ENCODE measurements at regions not wholly inside any gene's neighbourhood (a gene's known extent, or its start where the extent isn't known, plus 50 kb on each side); places are given as distances from the start of the nearest gene placed in this dataset.

DNA sequence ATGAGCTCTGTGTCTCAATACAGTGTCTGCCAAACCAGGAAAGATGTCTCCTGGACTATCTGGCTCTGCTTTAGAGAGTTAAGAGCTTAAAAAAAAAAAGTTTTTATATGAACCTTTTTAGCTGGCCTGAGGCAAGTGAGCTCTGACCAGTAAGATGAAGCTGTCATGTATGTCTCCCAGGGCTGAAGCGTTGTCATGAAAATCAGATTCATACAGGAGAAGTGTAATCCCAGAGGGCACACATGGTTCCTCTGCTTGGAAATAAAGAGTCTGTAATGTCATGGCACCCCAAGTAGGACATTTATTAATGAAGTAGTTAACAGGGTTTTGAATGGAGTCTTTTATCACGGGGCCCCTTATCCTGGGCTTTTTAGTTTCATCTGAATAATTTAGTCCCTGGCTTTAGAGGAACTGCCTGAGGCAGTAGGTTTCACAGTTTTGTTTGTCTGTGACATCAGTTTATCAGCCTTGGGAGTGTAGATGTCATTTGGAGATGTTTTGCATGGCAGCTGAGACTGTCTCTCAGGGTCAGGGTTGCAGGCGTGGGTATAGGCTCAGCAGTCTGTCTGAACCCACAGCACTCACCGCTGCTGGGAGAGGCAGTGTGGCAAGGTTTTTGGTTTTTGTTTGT is 223.3 kb downstream of the DIRAS2 start:
- DNase-seq (ENCODE audit: low spot score) = no peak

DNA sequence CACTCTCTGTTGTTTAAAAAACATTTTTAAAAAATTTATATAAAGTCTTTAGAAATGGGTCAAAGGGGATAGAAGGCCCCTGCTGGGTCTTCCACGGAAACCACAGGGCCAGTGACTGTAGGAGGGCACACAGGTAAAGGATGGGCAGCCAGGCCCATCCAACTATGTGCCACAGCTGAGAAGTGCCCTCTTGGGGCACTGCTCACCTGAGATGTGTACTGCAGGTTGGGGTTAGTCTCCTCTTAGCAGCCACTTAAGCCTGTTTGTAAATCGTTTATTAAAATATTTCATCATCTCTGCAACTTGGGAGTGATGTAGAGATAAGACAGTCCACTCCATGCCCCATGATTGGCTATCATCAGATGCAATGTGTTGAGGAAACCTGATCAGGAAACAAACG is 222.4 kb downstream of the DIRAS2 start:
- no peak for DNase-seq (ENCODE audit: low spot score)

- peak; percentile 3 for DNase-seq (ENCODE audit: low spot score)
Observed at GRCh38 chr9:90420768-90421513, 221.7 kb downstream of the DIRAS2 start.

- DNase-seq (ENCODE audit: low spot score) = no peak
Observed at GRCh38 chr9:90421786-90422185, 220.8 kb downstream of the DIRAS2 start.

DNA sequence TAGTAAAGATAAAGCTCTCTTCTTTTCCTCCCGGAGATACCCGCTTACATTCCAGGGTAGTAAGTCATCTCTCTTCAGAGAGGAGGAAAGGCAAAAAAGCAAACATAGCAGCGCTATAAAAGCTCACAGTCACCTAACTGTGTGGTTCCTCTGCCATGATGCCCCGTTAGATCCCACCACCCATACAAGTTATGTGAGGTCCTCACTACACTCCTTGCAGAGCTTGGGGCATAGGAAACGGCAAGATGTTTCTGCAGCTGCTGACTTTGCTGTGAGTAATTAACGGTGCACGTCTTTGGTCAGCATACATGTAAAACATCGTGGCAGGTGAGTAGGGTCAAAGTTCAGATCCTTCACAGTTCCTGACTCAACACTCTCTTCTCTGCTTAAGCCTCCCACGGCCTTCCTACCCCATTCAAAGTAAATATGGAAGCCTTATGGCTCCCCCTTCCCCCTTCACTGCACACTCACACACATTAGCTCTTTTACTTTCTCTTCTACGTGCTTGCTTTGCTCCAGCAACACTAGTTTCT is 218.9 kb downstream of the DIRAS2 start:
- DNase-seq (ENCODE audit: low spot score) = no peak

DNA sequence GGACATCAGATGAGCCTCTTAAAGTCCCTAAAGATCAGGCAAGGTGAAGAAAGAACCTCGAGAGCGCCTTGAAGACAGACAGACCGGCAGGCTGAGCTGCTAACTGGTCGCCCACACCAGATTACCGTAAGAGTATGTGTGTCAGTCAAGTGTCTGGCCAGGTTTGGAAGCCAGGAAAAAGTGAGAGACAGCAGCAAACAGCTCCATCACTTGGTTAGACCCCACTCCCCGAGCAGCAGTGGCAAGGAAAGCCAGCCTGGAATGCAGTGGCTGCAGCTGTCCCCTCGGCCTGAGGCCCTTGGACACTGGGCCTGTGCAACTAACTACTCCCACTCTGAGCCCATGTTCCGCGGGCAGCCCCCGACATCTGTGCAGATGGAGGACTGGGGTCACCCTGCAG is 214.1 kb downstream of the DIRAS2 start:
- DNase-seq (ENCODE audit: low spot score) = no peak

DNA sequence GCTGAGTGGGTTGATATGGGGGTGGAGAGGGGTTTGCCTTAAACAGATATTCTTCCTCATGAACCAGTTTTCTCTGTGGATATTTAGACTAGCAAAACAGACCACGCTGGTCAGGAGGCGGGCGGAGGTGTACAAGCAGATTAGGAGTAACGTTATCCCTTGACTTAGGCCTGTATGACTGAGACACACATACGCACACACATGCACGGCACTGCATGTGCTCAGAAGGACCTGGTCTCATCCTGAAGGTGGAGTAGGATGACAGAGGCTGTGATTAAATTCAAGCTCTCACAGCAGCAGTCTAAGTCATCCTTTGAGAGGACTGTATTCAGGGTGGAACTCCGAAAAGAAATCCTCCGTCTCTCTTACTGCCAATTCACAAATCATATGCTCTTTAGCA is 209.7 kb downstream of the DIRAS2 start:
- DNase-seq (ENCODE audit: low spot score) = no peak

DNA sequence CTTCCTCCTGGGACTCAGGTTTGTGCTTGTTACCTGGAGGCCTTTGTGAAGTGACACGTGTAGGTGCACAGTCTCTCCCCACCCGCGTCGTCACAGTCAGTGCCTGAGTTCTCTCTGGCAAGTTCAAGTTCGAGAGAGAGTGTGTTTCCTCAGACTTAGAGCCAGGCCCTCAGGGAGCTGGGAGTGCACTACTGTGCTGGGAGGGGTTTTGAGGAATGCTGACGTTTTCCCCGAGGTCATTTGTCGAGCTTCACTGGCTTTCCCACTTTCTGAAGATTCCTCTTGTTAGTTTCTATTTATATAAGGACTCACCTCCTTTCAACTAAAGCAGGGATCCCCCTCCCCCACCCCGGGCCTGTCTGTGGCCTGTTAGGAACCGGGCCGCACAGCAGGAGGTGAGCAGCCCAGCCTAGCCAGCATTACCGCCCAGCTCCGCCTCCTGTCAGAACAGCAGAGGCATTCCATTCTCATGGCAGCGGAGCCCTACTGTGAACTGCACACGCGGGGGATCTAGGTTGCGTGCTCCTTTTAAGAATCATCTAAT is 209.2 kb downstream of the DIRAS2 start:
- no peak for DNase-seq (ENCODE audit: low spot score)

DNA sequence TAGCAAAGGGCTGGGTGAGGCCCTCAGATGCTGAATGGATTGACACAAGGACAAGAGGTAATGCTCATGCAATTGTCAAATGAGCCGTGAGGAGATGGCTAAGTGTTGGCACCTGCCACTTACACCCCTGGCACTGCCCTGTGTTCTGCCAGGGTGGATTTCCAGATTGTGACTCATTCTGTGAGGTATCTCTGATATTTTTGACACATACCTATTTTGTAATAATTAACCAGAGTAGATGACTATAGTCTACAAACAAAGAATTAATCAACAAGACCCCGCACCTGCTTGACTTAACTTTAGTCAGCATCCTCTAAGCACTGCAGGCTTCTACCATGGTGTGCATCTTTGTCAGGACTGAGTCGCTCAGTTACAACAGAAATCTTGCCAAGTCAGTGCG is 200.8 kb downstream of the DIRAS2 start:
- DNase-seq (ENCODE audit: low spot score) = no peak

DNA sequence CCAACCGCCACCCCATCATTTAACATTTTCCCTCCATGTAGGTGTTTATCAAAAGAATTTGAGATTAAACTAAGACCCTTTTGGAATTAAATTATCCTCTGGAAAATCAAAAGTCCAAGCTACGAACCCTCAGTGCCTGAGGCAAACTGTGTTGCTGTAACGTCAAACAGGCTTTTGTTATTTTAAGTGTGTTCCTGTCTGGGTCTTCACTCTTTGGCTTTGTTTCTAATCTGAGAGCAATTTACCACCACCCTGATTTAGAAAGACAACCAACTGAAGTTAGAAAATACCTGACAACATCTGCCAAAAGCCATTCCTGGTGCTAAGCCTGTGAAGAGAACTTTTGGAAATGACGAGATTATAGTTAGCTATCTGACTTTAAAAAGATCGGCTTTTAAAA is 199.9 kb downstream of the DIRAS2 start:
- no peak for DNase-seq (ENCODE audit: low spot score)

- DNase-seq (ENCODE audit: low spot score) = no peak
Observed at GRCh38 chr9:90444609-90445204, 197.9 kb downstream of the DIRAS2 start.

DNA sequence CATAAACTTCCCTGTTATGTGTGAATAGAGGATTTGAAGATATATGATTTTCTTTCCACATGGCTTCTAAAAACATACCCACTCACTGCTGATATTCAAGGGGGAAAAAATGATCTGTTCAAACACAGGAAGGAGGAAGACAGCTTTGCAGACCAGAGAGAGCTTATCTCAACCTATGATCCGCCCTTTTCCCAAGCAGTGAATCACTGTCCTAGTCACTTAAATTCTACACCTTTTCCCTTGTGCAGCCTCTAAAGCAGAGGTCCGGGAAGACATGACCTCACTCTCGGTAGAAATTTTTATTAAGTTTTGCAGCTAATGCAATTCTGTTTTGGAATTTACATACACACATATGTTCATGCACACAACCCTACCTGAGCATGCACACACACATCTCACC is 197.2 kb downstream of the DIRAS2 start:
- DNase-seq (ENCODE audit: low spot score) = no peak

DNA sequence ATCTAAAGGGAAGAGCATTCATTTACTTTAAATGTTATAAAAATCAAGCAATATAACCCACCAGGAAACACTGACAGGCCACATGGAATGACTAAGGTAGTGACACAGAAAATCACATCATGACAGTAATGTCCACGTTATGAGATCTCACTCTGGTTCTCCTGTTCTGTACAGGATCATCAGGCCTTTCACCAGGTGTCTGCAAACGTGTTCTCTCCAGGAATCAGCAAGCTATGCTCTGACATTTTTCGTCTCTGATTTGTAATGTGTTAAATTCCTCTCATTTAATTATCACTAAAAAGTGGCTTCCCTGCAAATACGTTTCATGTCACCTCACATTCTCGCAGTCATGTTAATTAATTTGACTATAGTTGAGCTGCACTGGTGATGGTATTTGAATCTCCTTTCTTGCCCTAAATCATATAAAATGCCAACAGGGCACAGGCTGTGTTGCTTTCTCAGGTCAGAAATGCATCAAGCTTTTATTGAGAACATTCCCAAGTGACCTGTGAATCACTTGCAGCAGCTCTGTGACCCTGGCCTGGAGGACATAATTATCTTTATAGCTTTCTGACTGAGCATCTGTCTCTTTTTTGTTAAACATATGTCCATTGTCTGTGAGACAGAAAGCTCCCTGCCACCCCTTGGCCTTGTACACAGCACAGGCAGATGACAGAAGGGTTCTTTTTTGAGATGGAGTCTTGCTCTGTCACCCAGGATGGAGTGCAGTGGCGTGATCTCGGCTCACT is 196.2 kb downstream of the DIRAS2 start:
- DNase-seq (ENCODE audit: low spot score) = no peak

DNA sequence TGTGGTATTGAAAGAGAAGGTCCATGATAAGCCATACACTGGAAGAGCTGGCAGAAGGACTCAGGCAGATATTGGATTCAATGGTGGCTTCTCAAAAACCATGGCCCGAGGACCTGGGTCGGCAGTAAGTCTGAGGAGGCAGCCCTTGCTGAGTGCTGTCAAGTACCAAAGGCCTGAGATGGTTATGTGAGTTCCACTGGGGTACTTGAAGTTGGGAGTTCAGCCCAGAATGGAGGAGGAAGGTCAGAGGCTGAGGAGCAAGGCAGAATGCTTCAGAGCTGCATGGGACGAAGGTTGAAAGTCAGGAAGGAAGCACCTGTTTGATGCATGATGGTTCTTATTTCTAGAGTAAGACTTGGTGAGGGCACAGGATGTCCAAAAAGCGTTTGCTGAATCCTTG is 194.9 kb downstream of the DIRAS2 start:
- no peak for DNase-seq (ENCODE audit: low spot score)

- no peak for DNase-seq (ENCODE audit: low spot score)
Observed at GRCh38 chr9:90449213-90449925, 193.3 kb downstream of the DIRAS2 start.

DNA sequence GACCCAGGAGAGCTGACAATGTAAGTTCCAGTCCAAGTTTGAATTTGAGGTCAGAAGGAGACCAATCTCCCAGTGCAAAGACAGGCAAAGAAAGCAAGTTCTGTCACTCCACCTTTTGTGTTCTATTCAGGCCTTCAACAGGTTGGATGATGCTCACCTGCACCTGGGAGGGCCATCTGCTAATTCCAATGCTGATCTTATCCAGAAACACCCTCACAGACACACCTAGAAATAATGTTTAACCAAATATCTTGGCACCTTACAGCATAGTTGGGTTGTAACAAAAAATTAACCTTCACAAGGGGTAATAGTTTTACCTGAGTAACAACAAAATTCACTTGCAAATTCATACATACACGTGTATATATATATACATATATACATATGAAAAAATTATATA is 190.8 kb downstream of the DIRAS2 start:
- DNase-seq (ENCODE audit: low spot score) = no peak

- no peak for DNase-seq (ENCODE audit: low spot score)
Observed at GRCh38 chr9:90455316-90455715, 187.3 kb downstream of the DIRAS2 start.

- no peak for DNase-seq (ENCODE audit: low spot score)
Observed at GRCh38 chr9:90457386-90458190, 185.0 kb downstream of the DIRAS2 start.

GRCh38 chr9:90458485-90458884 is 184.1 kb downstream of the DIRAS2 start:
- no peak for DNase-seq (ENCODE audit: low spot score)

- DNase-seq (ENCODE audit: low spot score) = no peak
Observed at GRCh38 chr9:90459321-90459720, 183.3 kb downstream of the DIRAS2 start.

DNA sequence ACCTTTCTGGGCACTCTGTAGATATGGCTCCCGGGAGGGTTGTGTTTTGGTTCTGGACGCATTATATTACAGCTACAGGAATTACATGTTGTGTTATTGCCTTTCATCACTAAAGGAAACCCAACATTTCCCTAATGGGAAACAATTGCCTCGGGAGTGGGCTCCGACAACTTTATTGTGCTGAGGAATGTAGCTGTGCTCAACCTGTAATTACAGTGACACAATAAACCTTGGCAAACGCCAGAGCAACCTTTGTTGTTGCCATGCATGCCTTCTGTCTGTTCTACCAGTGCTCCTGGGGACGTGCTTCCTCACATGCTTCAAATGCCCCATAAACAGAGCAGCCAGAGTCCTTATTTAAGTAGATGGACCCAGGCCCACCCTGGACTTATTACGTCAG is 182.4 kb downstream of the DIRAS2 start:
- DNase-seq (ENCODE audit: low spot score) = no peak
